SK-N-SH (cell line): ENCODE measurements at regions not wholly inside any gene's neighbourhood (a gene's known extent, or its start where the extent isn't known, plus 50 kb on each side); places are given as distances from the start of the nearest gene placed in this dataset.

Source experiments
- CTCF ChIA-PET: fragments of 300-600, 350-600 bp; formaldehyde crosslinking; extraction: SDS; loops from one replicate; lab custom pipeline; 2021; lab: Yijun Ruan, JAX
- POLR2A ChIA-PET: fragments of 350-600 bp; sonication (Branson Sonifier 250); formaldehyde crosslinking; extraction: SDS; loops from one replicate; lab custom pipeline; 2020; ENCODE audit warnings: antibody characterized with exemption, inconsistent platforms; lab: Yijun Ruan, JAX
- DNase-seq: peaks from one replicate; pipeline ENCODE4 v3.0.0; 2012
- H2AFZ ChIP-seq: fragments of 200-600 bp; sonication (generic); 2 replicates; pipeline ENCODE4 v1.8.1; 2016; ENCODE audit warnings: antibody characterized with exemption, mild to moderate bottlenecking, low read depth
- H3F3A ChIP-seq: fragments of 200-600 bp; sonication (generic); replicated peaks from 2 replicates; pipeline ENCODE3; 2016; ENCODE audit warnings: antibody characterized with exemption, mild to moderate bottlenecking; ENCODE audit not compliant: insufficient read depth
- H3K27ac ChIP-seq, 2 experiments: fragments of 200-500 bp in 1 of 2; fragments of 200-600 bp in 1 of 2; sonication (Bioruptor generic) in 1 of 2; sonication (generic), shearing (Covaris generic) in 1 of 2; 2 replicates each; pipeline versions ENCODE4 v1.5.1 to v1.6.1; 2014 to 2016; ENCODE audit warnings: low read depth in 2 of 2, inconsistent platforms in 1 of 2, low read length in 1 of 2, mild to moderate bottlenecking in 1 of 2, mixed read lengths in 1 of 2
- H3K27me3 ChIP-seq: fragments of 200-600 bp; sonication (generic), shearing (Covaris generic); 2 replicates; pipeline ENCODE4 v1.6.1; 2016; ENCODE audit warnings: mixed run types; ENCODE audit not compliant: insufficient read depth
- H3K36me3 ChIP-seq, 2 experiments: fragments of 200-500 bp in 1 of 2; fragments of 200-600 bp in 1 of 2; sonication (Bioruptor generic) in 1 of 2; sonication (generic) in 1 of 2; replicated peaks in 1 of 2; 2 replicates each; pipeline versions ENCODE3 to v1.5.1; 2014 to 2016; ENCODE audit warnings: low read length in 1 of 2, mild to moderate bottlenecking in 1 of 2; ENCODE audit not compliant: insufficient read depth in 2 of 2, control insufficient read depth in 1 of 2
- H3K4me1 ChIP-seq, 2 experiments: fragments of 200-500 bp in 1 of 2; fragments of 200-600 bp in 1 of 2; sonication (Bioruptor generic) in 1 of 2; sonication (generic), shearing (Covaris generic) in 1 of 2; 2 replicates each; pipeline versions ENCODE4 v1.5.1 to v1.6.1; 2014 to 2016; ENCODE audit warnings: low read depth in 1 of 2, low read length in 1 of 2, mixed run types in 1 of 2; ENCODE audit not compliant: insufficient read depth in 2 of 2, control insufficient read depth in 1 of 2
- H3K4me2 ChIP-seq: fragments of 200-600 bp; sonication (generic), shearing (Covaris generic); 2 replicates; pipeline ENCODE4 v1.6.1; 2017; ENCODE audit warnings: mixed run types
- H3K4me3 ChIP-seq, 2 experiments: fragments of 200-500 bp in 1 of 2; fragments of 200-600 bp in 1 of 2; sonication (Bioruptor generic) in 1 of 2; sonication (generic), shearing (Covaris generic) in 1 of 2; 2 replicates each; pipeline versions ENCODE4 v1.5.1 to v1.8.1; 2014 to 2016; ENCODE audit warnings: low read depth in 2 of 2, inconsistent platforms in 1 of 2, low read length in 1 of 2, mild to moderate bottlenecking in 1 of 2, mixed read lengths in 1 of 2, moderate library complexity in 1 of 2
- H3K79me2 ChIP-seq: fragments of 200-600 bp; sonication (generic); 2 replicates; pipeline ENCODE4 v1.8.1; 2017; ENCODE audit warnings: mild to moderate bottlenecking; ENCODE audit not compliant: insufficient read depth
- H3K9ac ChIP-seq: fragments of 200-600 bp; sonication (generic); 2 replicates; pipeline ENCODE4 v1.6.1; 2017; ENCODE audit warnings: mixed run types
- H3K9me2 ChIP-seq: fragments of 200-600 bp; sonication (generic); 2 replicates; pipeline ENCODE4 v1.6.1; 2017; ENCODE audit warnings: mixed run types
- H3K9me3 ChIP-seq: fragments of 200-600 bp; sonication (generic); 2 replicates; pipeline ENCODE4 v1.6.1; 2017; ENCODE audit warnings: mixed run types, mild to moderate bottlenecking, moderate library complexity
- H4K20me1 ChIP-seq: fragments of 200-600 bp; sonication (generic); 2 replicates; pipeline ENCODE4 v1.6.1; 2017; ENCODE audit warnings: mild to moderate bottlenecking, mixed run types; ENCODE audit not compliant: insufficient read depth
- EP300 ChIP-seq, 2 experiments: IDR thresholded peaks; 2 replicates each; pipeline versions ENCODE4 v1.4.0 to v1.6.1; 2012; ENCODE audit warnings: borderline replicate concordance in 1 of 2, low read depth in 1 of 2, low read length in 1 of 2
- FOXM1 ChIP-seq: IDR thresholded peaks from 2 replicates; pipeline ENCODE4 v1.4.0; 2012; ENCODE audit warnings: low read depth, mild to moderate bottlenecking
- GABPA ChIP-seq: IDR thresholded peaks from 2 replicates; pipeline ENCODE4 v1.4.0; 2012; ENCODE audit warnings: low read depth, mild to moderate bottlenecking
- GATA2 ChIP-seq: sonication (generic); formaldehyde crosslinking; IDR thresholded peaks from 2 replicates; pipeline ENCODE4 v1.5.0; 2020; ENCODE audit warnings: mild to moderate bottlenecking, missing genetic modification reagents
- IRF3 ChIP-seq: fragments of 150-350 bp; IDR thresholded peaks from 2 replicates; pipeline ENCODE4 v1.6.1; 2016; ENCODE audit warnings: mild to moderate bottlenecking, low read depth, low read length
- MXI1 ChIP-seq: IDR thresholded peaks from 2 replicates; pipeline ENCODE4 v1.6.1; 2012; ENCODE audit warnings: mild to moderate bottlenecking, low read depth, low read length, improper control_type of control experiment
- NRF1 ChIP-seq: IDR thresholded peaks from 2 replicates; pipeline ENCODE4 v1.6.1; 2012; ENCODE audit warnings: low read depth, mild to moderate bottlenecking, low read length
- PBX3 ChIP-seq: IDR thresholded peaks from 2 replicates; pipeline ENCODE4; 2012
- POLR2AphosphoS5 ChIP-seq: IDR thresholded peaks from 2 replicates; pipeline ENCODE4 v1.6.1; 2012; ENCODE audit warnings: low read depth, low read length
- REST ChIP-seq: IDR thresholded peaks from 2 replicates; pipeline ENCODE4 v1.6.1; 2012; ENCODE audit warnings: mild to moderate bottlenecking, low read depth, low read length, moderate library complexity
- RFX5 ChIP-seq: IDR thresholded peaks from 2 replicates; pipeline ENCODE4 v1.6.1; 2012; ENCODE audit warnings: mild to moderate bottlenecking, improper control_type of control experiment, low read length
- SIN3A ChIP-seq: IDR thresholded peaks from 2 replicates; pipeline ENCODE4 v1.6.1; 2012; ENCODE audit warnings: low read depth, mild to moderate bottlenecking, low read length, moderate library complexity, borderline replicate concordance
- SMC3 ChIP-seq: IDR thresholded peaks from 2 replicates; pipeline ENCODE4 v1.6.1; 2012; ENCODE audit warnings: low read depth, low read length, improper control_type of control experiment
- TCF12 ChIP-seq: IDR thresholded peaks from 2 replicates; pipeline ENCODE4 v1.4.0; 2012
- USF2 ChIP-seq: fragments of 150-350 bp; IDR thresholded peaks from 2 replicates; pipeline ENCODE4 v1.6.1; 2017; ENCODE audit warnings: antibody characterized with exemption, low read length, low read depth, borderline replicate concordance
- YY1 ChIP-seq: IDR thresholded peaks from 2 replicates; pipeline ENCODE4 v1.4.0; 2012; ENCODE audit warnings: low read depth, mild to moderate bottlenecking
- WGBS: methylation state at CpG from one replicate; pipeline ENCODE4 v1.1.6; 2017; ENCODE audit warnings: low lambda C conversion rate; 5-methylcytosine and 5-hydroxymethylcytosine counted together

GRCh38 chr6:167671977-167672687 lies 154.6 kb upstream of the AFDN start (continued):
- TF ChIP-seq NRF1, result no peak
- no peak for TF ChIP-seq USF2
- no peak for TF ChIP-seq SMC3

- peaks cover 0 to 6% of the 10 kb centered on the region in 2 experiments; a peak in 1 of 4 replicates for H3K4me1 ChIP-seq
- H3K79me2 ChIP-seq, result no peaks in the 10 kb centered on the region
- H4K20me1 ChIP-seq, result no peaks in the 10 kb centered on the region
- WGBS, result 54% methylated on average over 3 of the region's 3 CpGs
- H3K4me3 ChIP-seq, result no peak overlapping the region
- POLR2A ChIA-PET, result interaction anchor here (0.6 kb wide), 1 partner anchor 99 kb away, joined by 3 read pairs; no protein-coding TSS in a partner anchor
- H3K27me3 ChIP-seq, result no peaks in the 10 kb centered on the region
- no peak overlapping the region for H2AFZ ChIP-seq
- no peak for DNase-seq
- no peak overlapping the region for H3K9ac ChIP-seq
- no peaks in the 10 kb centered on the region for H3K9me2 ChIP-seq
- no peaks in the 10 kb centered on the region for H3K9me3 ChIP-seq
- H3F3A ChIP-seq, result no peaks in the 10 kb centered on the region
- CTCF ChIA-PET, result interaction anchor here (0.9 kb wide), 1 partner anchor 12 kb away, joined by 3 read pairs; no protein-coding TSS in a partner anchor
- TF ChIP-seq GATA2 (CRISPR knock-in tag) (no peak), EP300 (IDR thresholded peaks at IDR 0.05; ENCODE audit: borderline replicate concordance in 1 of 2, low read depth in 1 of 2, low read length in 1 of 2) (no peak), FOXM1 (no peak), MXI1 (no peak), YY1 (no peak), PBX3 (no peak)
- H3K27ac ChIP-seq, result no peak overlapping the region
- no peak overlapping the region for H3K4me2 ChIP-seq
- no peaks in the 10 kb centered on the region for H3K36me3 ChIP-seq
These were observed 154.0 kb upstream of the AFDN start for GRCh38 chr6:167672738-167673137.

GRCh38 chr6:167673946-167674345 lies 152.8 kb upstream of the AFDN start:
- Histone ChIP-seq H3K9ac (no peak overlapping the region), H3K9me2 (no peaks in the 10 kb centered on the region), H4K20me1 (no peaks in the 10 kb centered on the region), H3K9me3 (no peaks in the 10 kb centered on the region), H3K4me1 (peaks cover 0 to 12% of the 10 kb centered on the region in 2 experiments; a peak in 1 of 4 replicates), H3K36me3 (no peaks in the 10 kb centered on the region), H3K27ac (no peak overlapping the region), H3K27me3 (no peaks in the 10 kb centered on the region), H3F3A (no peaks in the 10 kb centered on the region), H3K79me2 (no peaks in the 10 kb centered on the region), H3K4me2 (no peak overlapping the region), H3K4me3 (no peak overlapping the region), H2AFZ (no peak overlapping the region)
- DNase-seq, result no peak
- 55% methylated on average over 4 of the region's 5 CpGs for WGBS
- CTCF ChIA-PET, result interaction anchor here (0.6 kb wide), 1 partner anchor 19 kb away, joined by 3 read pairs; no protein-coding TSS in a partner anchor
- POLR2A ChIA-PET, result no interaction called here
- TF ChIP-seq TCF12, result no peak
- no peak for TF ChIP-seq REST
- TF ChIP-seq RFX5, result no peak
- TF ChIP-seq GABPA, result no peak
- TF ChIP-seq EP300 (IDR thresholded peaks at IDR 0.05; ENCODE audit: borderline replicate concordance in 1 of 2, low read depth in 1 of 2, low read length in 1 of 2), result no peak
- TF ChIP-seq USF2, result no peak
- TF ChIP-seq YY1, result no peak
- no peak for TF ChIP-seq SIN3A
- no peak for TF ChIP-seq POLR2AphosphoS5
- no peak for TF ChIP-seq IRF3
